IMR-90 (cell line): ENCODE measurements at regions not wholly inside any gene's neighbourhood (a gene's known extent, or its start where the extent isn't known, plus 50 kb on each side); places are given as distances from the start of the nearest gene placed in this dataset.

Experiments used
- ATAC-seq: fragments of 200-7000 bp; cut with Tn5 transposase; 2 replicates; pipeline ENCODE4 v1.9.1; 2020; ENCODE audit warnings: low read depth, mild to moderate bottlenecking, moderate library complexity
- BruUV-seq: library from RNA; stranded (reverse); fragments of 400-500 nt; replicated peaks from 2 replicates; lab custom pipeline; 2021; lab: Mats Ljungman, UMichigan
- CTCF ChIA-PET: fragments of 300-600 bp; formaldehyde crosslinking; extraction: SDS; loops from one replicate; lab custom pipeline; 2021; ENCODE audit warnings: antibody characterized with exemption; lab: Yijun Ruan, JAX
- POLR2A ChIA-PET: fragments of 300-600 bp; sonication (Branson Sonifier 250); formaldehyde crosslinking; loops from one replicate; lab custom pipeline; 2022; ENCODE audit warnings: antibody characterized with exemption; ENCODE audit not compliant: unreplicated experiment; lab: Charles Lee
- DNase-seq: peaks from one replicate; pipeline ENCODE4 v3.0.0; 2013
- H2AFZ ChIP-seq: replicated peaks from 2 replicates; pipeline ENCODE3; 2013; ENCODE audit warnings: low read length, mild to moderate bottlenecking; ENCODE audit not compliant: poor library complexity
- H2AK5ac ChIP-seq: 2 replicates; pipeline ENCODE4 v1.6.1; 2013; ENCODE audit warnings: low read depth, low read length, inconsistent platforms
- H2AK9ac ChIP-seq: replicated peaks from 2 replicates; pipeline ENCODE3; 2013; ENCODE audit warnings: mild to moderate bottlenecking, low read depth, low read length, moderate library complexity; ENCODE audit not compliant: poor library complexity
- H2BK120ac ChIP-seq: 2 replicates; pipeline ENCODE4 v1.6.1; 2013; ENCODE audit warnings: low read depth, low read length, inconsistent platforms
- H2BK15ac ChIP-seq: 3 replicates; pipeline ENCODE4 v1.6.1; 2013; ENCODE audit warnings: low read depth, low read length, inconsistent platforms
- H2BK20ac ChIP-seq: 2 replicates; pipeline ENCODE4 v1.6.1; 2013; ENCODE audit warnings: low read depth, mild to moderate bottlenecking, inconsistent platforms, low read length, moderate library complexity
- H2BK5ac ChIP-seq: 2 replicates; pipeline ENCODE4 v1.6.1; 2013; ENCODE audit warnings: mild to moderate bottlenecking, low read depth, low read length, inconsistent platforms; ENCODE audit not compliant: poor library complexity, severe bottlenecking
- H3K14ac ChIP-seq: replicated peaks from 2 replicates; pipeline ENCODE4 v1.6.1; 2013; ENCODE audit warnings: low read depth, low read length, inconsistent platforms
- H3K18ac ChIP-seq: 2 replicates; pipeline ENCODE4 v1.6.1; 2013; ENCODE audit warnings: low read depth, low read length, control low read depth
- H3K23ac ChIP-seq: 2 replicates; pipeline ENCODE4 v1.6.1; 2013; ENCODE audit warnings: low read depth, low read length, inconsistent platforms
- H3K27ac ChIP-seq: 2 replicates; pipeline ENCODE4 v1.5.1; 2013; ENCODE audit warnings: mild to moderate bottlenecking, control low read depth, low read length; ENCODE audit not compliant: insufficient read depth
- H3K27me3 ChIP-seq: 2 replicates; pipeline ENCODE4 v1.6.1; 2013; ENCODE audit warnings: low read length; ENCODE audit not compliant: control insufficient read depth, insufficient read depth
- H3K36me3 ChIP-seq: 2 replicates; pipeline ENCODE4 v1.6.1; 2013; ENCODE audit warnings: low read length, mixed read lengths; ENCODE audit not compliant: control insufficient read depth, insufficient read depth
- H3K4ac ChIP-seq: 2 replicates; pipeline ENCODE4 v1.6.1; 2013; ENCODE audit warnings: low read depth, low read length, inconsistent platforms
- H3K4me1 ChIP-seq: 2 replicates; pipeline ENCODE4 v1.6.1; 2013; ENCODE audit warnings: low read length, mixed read lengths; ENCODE audit not compliant: control insufficient read depth, insufficient read depth
- H3K4me2 ChIP-seq: 2 replicates; pipeline ENCODE4 v1.6.1; 2013; ENCODE audit warnings: low read depth, mild to moderate bottlenecking, control low read depth, low read length, moderate library complexity
- H3K4me3 ChIP-seq: 2 replicates; pipeline ENCODE4 v1.5.1; 2013; ENCODE audit warnings: low read depth, mild to moderate bottlenecking, control low read depth, low read length, moderate library complexity; ENCODE audit not compliant: insufficient read depth
- H3K56ac ChIP-seq: 2 replicates; pipeline ENCODE4 v1.6.1; 2013; ENCODE audit warnings: low read length, inconsistent platforms; ENCODE audit not compliant: insufficient read depth; ENCODE audit errors: extremely low read depth
- H3K79me1 ChIP-seq, 2 experiments: 2 replicates each; pipeline ENCODE4 v1.6.1; 2013; ENCODE audit warnings: low read length in 2 of 2, inconsistent platforms in 1 of 2, low read depth in 1 of 2
- H3K9ac ChIP-seq: 2 replicates; pipeline ENCODE4 v1.6.1; 2013; ENCODE audit warnings: low read depth, low read length, control low read depth
- H3K9me1 ChIP-seq: 2 replicates; pipeline ENCODE4 v1.6.1; 2013; ENCODE audit warnings: low read length, inconsistent platforms; ENCODE audit not compliant: insufficient read depth
- H3K9me3 ChIP-seq: 2 replicates; pipeline ENCODE4 v1.6.1; 2013; ENCODE audit warnings: low read length; ENCODE audit not compliant: control insufficient read depth, insufficient read depth
- H4K20me1 ChIP-seq: 2 replicates; pipeline ENCODE4 v1.6.1; 2013; ENCODE audit warnings: low read length, inconsistent platforms; ENCODE audit not compliant: insufficient read depth
- H4K5ac ChIP-seq: 2 replicates; pipeline ENCODE4 v1.6.1; 2013; ENCODE audit warnings: mild to moderate bottlenecking, low read depth, low read length, control low read depth
- H4K8ac ChIP-seq, 2 experiments: 2 replicates each; pipeline ENCODE4 v1.6.1; 2013; ENCODE audit warnings: low read depth in 2 of 2, low read length in 2 of 2, control low read depth in 1 of 2, inconsistent platforms in 1 of 2
- H4K91ac ChIP-seq: 2 replicates; pipeline ENCODE4 v1.6.1; 2013; ENCODE audit warnings: low read depth, low read length, inconsistent platforms; ENCODE audit not compliant: insufficient read depth
- BHLHE40 ChIP-seq: fragments of 150-350 bp; IDR thresholded peaks from 2 replicates; pipeline ENCODE4 v1.6.1; 2016; ENCODE audit warnings: mild to moderate bottlenecking, low read depth, low read length
- CEBPB ChIP-seq: IDR thresholded peaks from 2 replicates; pipeline ENCODE4 v1.6.1; 2012; ENCODE audit warnings: low read depth, low read length, improper control_type of control experiment
- CHD1 ChIP-seq: IDR thresholded peaks from 2 replicates; pipeline ENCODE4 v1.6.1; 2012; ENCODE audit warnings: low read depth, low read length, improper control_type of control experiment
- ELK1 ChIP-seq: fragments of 150-350 bp; IDR thresholded peaks from 2 replicates; pipeline ENCODE4 v1.6.1; 2016; ENCODE audit warnings: low read depth, mild to moderate bottlenecking, low read length, moderate library complexity, borderline replicate concordance
- FOS ChIP-seq: fragments of 150-350 bp; IDR thresholded peaks from 2 replicates; pipeline ENCODE4 v1.6.1; 2016; ENCODE audit warnings: low read depth, low read length
- MAFK ChIP-seq: IDR thresholded peaks from 2 replicates; pipeline ENCODE4 v1.6.1; 2012; ENCODE audit warnings: low read depth, low read length, improper control_type of control experiment
- MAZ ChIP-seq: IDR thresholded peaks from 2 replicates; pipeline ENCODE4 v1.6.1; 2012; ENCODE audit warnings: low read depth, mild to moderate bottlenecking, low read length, improper control_type of control experiment, moderate library complexity, borderline replicate concordance
- MXI1 ChIP-seq: IDR thresholded peaks from 2 replicates; pipeline ENCODE4 v1.6.1; 2012; ENCODE audit warnings: low read depth, mild to moderate bottlenecking, low read length, moderate library complexity, borderline replicate concordance
- NFE2L2 ChIP-seq: fragments of 150-350 bp; IDR thresholded peaks from 2 replicates; pipeline ENCODE4 v1.6.1; 2016; ENCODE audit warnings: low read depth, mild to moderate bottlenecking, low read length
- POLR2A ChIP-seq: IDR thresholded peaks from 2 replicates; pipeline ENCODE4 v1.6.1; 2012; ENCODE audit warnings: mild to moderate bottlenecking, low read depth, low read length
- RAD21 ChIP-seq: IDR thresholded peaks from 2 replicates; pipeline ENCODE4 v1.6.1; 2012; ENCODE audit warnings: low read length, improper control_type of control experiment
- RCOR1 ChIP-seq: IDR thresholded peaks from 2 replicates; pipeline ENCODE4 v1.6.1; 2012; ENCODE audit warnings: mild to moderate bottlenecking, low read length, improper control_type of control experiment; ENCODE audit not compliant: insufficient replicate concordance
- RFX5 ChIP-seq: IDR thresholded peaks from 2 replicates; pipeline ENCODE4 v1.8.0; 2012; ENCODE audit warnings: low read depth, mild to moderate bottlenecking, low read length, moderate library complexity
- SMC3 ChIP-seq: fragments of 150-350 bp; IDR thresholded peaks from 2 replicates; pipeline ENCODE4 v1.6.1; 2016; ENCODE audit warnings: low read depth, mild to moderate bottlenecking, antibody characterized with exemption, low read length, moderate library complexity
- USF2 ChIP-seq: fragments of 150-350 bp; IDR thresholded peaks from 2 replicates; pipeline ENCODE4 v1.6.1; 2017; ENCODE audit warnings: mild to moderate bottlenecking, antibody characterized with exemption, low read length, low read depth
- WGBS, 2 experiments: methylation state at CpG; one replicate each; pipeline versions ENCODE4 v1.1.5 to v1.1.7; 2013; ENCODE audit warnings: missing lambda C conversion rate in 2 of 2; ENCODE audit not compliant: insufficient read length in 1 of 2; ENCODE audit errors: extremely low coverage in 2 of 2; 5-methylcytosine and 5-hydroxymethylcytosine counted together
- dilution Hi-C: fragments of 300-500 bp; cut with HindIII; formaldehyde crosslinking; loops from one replicate; pipeline ENCODE4 v1.14.3; 2018; ENCODE audit warnings: low sequenced_read_pairs; ENCODE audit not compliant: unreplicated experiment
- in situ Hi-C: fragments of 300-500 bp; cut with MboI; formaldehyde crosslinking; loops from 3 replicates; pipeline ENCODE4 v1.14.3; 2019; ENCODE audit warnings: low sequenced_read_pairs, inconsistent platforms, mixed read lengths
- intact Hi-C: fragments of 100-400 bp; cut with micrococcal nuclease; formaldehyde crosslinking; loops from 2 replicates; pipeline ENCODE4 v1.10.0; 2022
- TF ChIP-seq, protein P1 (sequence below): conservative IDR thresholded peaks from 2 replicates; pipeline ENCODE4 v1.5.1; 2012; ENCODE audit warnings: mild to moderate bottlenecking, low read depth, low read length, improper control_type of control experiment

DNA sequence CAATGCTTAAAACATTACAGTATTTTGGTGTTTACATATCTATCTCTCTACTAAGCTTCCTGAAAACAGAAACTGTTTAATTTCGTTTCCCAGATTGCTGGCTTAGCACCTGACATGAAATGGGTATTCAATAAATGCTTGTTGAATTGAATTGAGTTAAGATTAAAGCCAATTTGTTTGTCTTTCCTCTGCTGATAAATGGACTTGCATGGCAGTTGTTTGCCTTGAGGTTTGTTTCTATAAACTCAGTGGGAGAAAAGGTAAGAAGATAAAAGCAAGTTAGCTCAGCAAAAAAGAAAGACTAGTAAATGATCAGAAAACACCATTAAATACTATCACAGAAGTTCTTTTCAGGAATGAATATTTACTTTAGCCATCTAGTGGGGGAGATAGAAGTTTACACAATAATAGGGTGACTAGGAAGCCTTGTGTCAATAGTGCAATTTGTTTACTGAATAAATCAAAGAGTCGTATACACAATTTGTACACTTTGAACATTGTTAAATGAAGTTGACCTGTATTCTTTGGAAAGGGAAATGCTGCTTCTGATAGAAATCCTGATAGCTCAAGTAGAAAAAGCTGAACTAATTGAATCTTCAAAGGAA, 754.5 kb upstream of the FAM98A start:
- Histone ChIP-seq H3K4me3 (no peak overlapping the region), H4K8ac (no peak overlapping the region), H3K18ac (no peak overlapping the region), H2AK9ac (no peak overlapping the region), H3K14ac (no peak overlapping the region), H3K79me1 (no peaks in the 10 kb centered on the region), H2AFZ (no peak overlapping the region), H3K27me3 (no peaks in the 10 kb centered on the region), H2BK20ac (no peak overlapping the region), H2BK15ac (no peak overlapping the region), H2BK5ac (no peak overlapping the region), H2BK120ac (no peak overlapping the region), H3K27ac (no peak overlapping the region), H3K36me3 (no peaks in the 10 kb centered on the region), H4K5ac (no peak overlapping the region), H3K9me3 (no peaks in the 10 kb centered on the region), H3K4ac (no peak overlapping the region), H3K9ac (no peak overlapping the region), H4K91ac (no peak overlapping the region), H2AK5ac (no peak overlapping the region), H3K23ac (no peak overlapping the region), H3K9me1 (no peaks in the 10 kb centered on the region), H3K4me2 (no peak overlapping the region), H3K56ac (no peak overlapping the region), H4K20me1 (no peaks in the 10 kb centered on the region), H3K4me1 (no peaks in the 10 kb centered on the region)
- no peak for DNase-seq
- in situ Hi-C loops: no loop called here
- no TSS peak for BruUV-seq
- intact Hi-C loops: no loop called here
- POLR2A ChIA-PET: no interaction called here
- TF ChIP-seq MAZ: no peak
- no peak for TF ChIP-seq MAFK
- TF ChIP-seq POLR2A: no peak
- no peak for TF ChIP-seq CHD1
- TF ChIP-seq USF2: no peak
- TF ChIP-seq, protein P1, sequence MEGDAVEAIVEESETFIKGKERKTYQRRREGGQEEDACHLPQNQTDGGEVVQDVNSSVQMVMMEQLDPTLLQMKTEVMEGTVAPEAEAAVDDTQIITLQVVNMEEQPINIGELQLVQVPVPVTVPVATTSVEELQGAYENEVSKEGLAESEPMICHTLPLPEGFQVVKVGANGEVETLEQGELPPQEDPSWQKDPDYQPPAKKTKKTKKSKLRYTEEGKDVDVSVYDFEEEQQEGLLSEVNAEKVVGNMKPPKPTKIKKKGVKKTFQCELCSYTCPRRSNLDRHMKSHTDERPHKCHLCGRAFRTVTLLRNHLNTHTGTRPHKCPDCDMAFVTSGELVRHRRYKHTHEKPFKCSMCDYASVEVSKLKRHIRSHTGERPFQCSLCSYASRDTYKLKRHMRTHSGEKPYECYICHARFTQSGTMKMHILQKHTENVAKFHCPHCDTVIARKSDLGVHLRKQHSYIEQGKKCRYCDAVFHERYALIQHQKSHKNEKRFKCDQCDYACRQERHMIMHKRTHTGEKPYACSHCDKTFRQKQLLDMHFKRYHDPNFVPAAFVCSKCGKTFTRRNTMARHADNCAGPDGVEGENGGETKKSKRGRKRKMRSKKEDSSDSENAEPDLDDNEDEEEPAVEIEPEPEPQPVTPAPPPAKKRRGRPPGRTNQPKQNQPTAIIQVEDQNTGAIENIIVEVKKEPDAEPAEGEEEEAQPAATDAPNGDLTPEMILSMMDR: no peak
- no peak for TF ChIP-seq BHLHE40
- TF ChIP-seq MXI1: no peak
- TF ChIP-seq NFE2L2: no peak
- no peak for TF ChIP-seq RAD21
- no peak for TF ChIP-seq SMC3
- no peak for TF ChIP-seq ELK1
- no peak for TF ChIP-seq FOS
- TF ChIP-seq RFX5: no peak
- TF ChIP-seq RCOR1: no peak
- no peak for TF ChIP-seq CEBPB
- WGBS, 2 experiments: no CpG with 5 or more reads among the region's 2 CpGs
- CTCF ChIA-PET: no interaction called here
- dilution Hi-C loops: no loop called here
- ATAC-seq: no peak
